SK-N-SH (cell line): ENCODE measurements at regions not wholly inside any gene's neighbourhood (a gene's known extent, or its start where the extent isn't known, plus 50 kb on each side); places are given as distances from the start of the nearest gene placed in this dataset.

ENCODE experiments used
- CHD2 ChIP-seq: fragments of 150-350 bp; IDR thresholded peaks from 2 replicates; pipeline ENCODE4 v1.6.1; 2018; ENCODE audit warnings: low read length; ENCODE audit not compliant: partially characterized antibody
- CTCF ChIP-seq: fragments of 200-600 bp; sonication (generic); IDR thresholded peaks from 2 replicates; pipeline ENCODE4 v1.6.1; 2017; ENCODE audit warnings: antibody characterized with exemption, mild to moderate bottlenecking, moderate library complexity
- FOXM1 ChIP-seq: IDR thresholded peaks from 2 replicates; pipeline ENCODE4 v1.4.0; 2012; ENCODE audit warnings: low read depth, mild to moderate bottlenecking
- GABPA ChIP-seq: IDR thresholded peaks from 2 replicates; pipeline ENCODE4 v1.4.0; 2012; ENCODE audit warnings: low read depth, mild to moderate bottlenecking
- GATA2 ChIP-seq: sonication (generic); formaldehyde crosslinking; IDR thresholded peaks from 2 replicates; pipeline ENCODE4 v1.5.0; 2020; ENCODE audit warnings: mild to moderate bottlenecking, missing genetic modification reagents
- IRF3 ChIP-seq: fragments of 150-350 bp; IDR thresholded peaks from 2 replicates; pipeline ENCODE4 v1.6.1; 2016; ENCODE audit warnings: mild to moderate bottlenecking, low read depth, low read length
- MAX ChIP-seq: IDR thresholded peaks from 2 replicates; pipeline ENCODE4 v1.4.0; 2012; ENCODE audit warnings: low read depth
- NFIC ChIP-seq: IDR thresholded peaks from 2 replicates; pipeline ENCODE4 v1.4.0; 2012; ENCODE audit warnings: borderline replicate concordance
- RAD21 ChIP-seq: IDR thresholded peaks from 2 replicates; pipeline ENCODE4 v1.6.1; 2012; ENCODE audit warnings: mild to moderate bottlenecking, low read length
- REST ChIP-seq: IDR thresholded peaks from 2 replicates; pipeline ENCODE4 v1.6.1; 2012; ENCODE audit warnings: mild to moderate bottlenecking, low read depth, low read length, moderate library complexity
- RFX5 ChIP-seq: IDR thresholded peaks from 2 replicates; pipeline ENCODE4 v1.6.1; 2012; ENCODE audit warnings: mild to moderate bottlenecking, improper control_type of control experiment, low read length
- SIN3A ChIP-seq: IDR thresholded peaks from 2 replicates; pipeline ENCODE4 v1.6.1; 2012; ENCODE audit warnings: low read depth, mild to moderate bottlenecking, low read length, moderate library complexity, borderline replicate concordance
- USF1 ChIP-seq: IDR thresholded peaks from 2 replicates; pipeline ENCODE4 v1.4.0; 2012; ENCODE audit warnings: low read depth, borderline replicate concordance
- YY1 ChIP-seq: IDR thresholded peaks from 2 replicates; pipeline ENCODE4 v1.4.0; 2012; ENCODE audit warnings: low read depth, mild to moderate bottlenecking

GRCh38 chr13:56501750-56502149 is 639.0 kb upstream of the PRR20A start:
- no peak for TF ChIP-seq MAX
- TF ChIP-seq YY1 = no peak
- TF ChIP-seq RAD21 = no peak
- no peak for TF ChIP-seq CTCF
- TF ChIP-seq GATA2 (CRISPR knock-in tag) = no peak
- TF ChIP-seq RFX5 = no peak
- TF ChIP-seq GABPA = no peak
- TF ChIP-seq IRF3 = no peak
- TF ChIP-seq FOXM1 = no peak
- no peak for TF ChIP-seq CHD2
- TF ChIP-seq REST = no peak
- TF ChIP-seq NFIC = no peak
- no peak for TF ChIP-seq SIN3A
- no peak for TF ChIP-seq USF1
